H1 (cell line): ENCODE measurements at regions not wholly inside any gene's neighbourhood (a gene's known extent, or its start where the extent isn't known, plus 50 kb on each side); places are given as distances from the start of the nearest gene placed in this dataset.

ENCODE experiments used
- CTCF ChIA-PET: fragments of 300-600 bp; sonication (Branson Sonifier 250); formaldehyde crosslinking; loops from one replicate; lab custom pipeline; 2021; ENCODE audit not compliant: partially characterized antibody; lab: Charles Lee
- POLR2A ChIA-PET: fragments of 300-600 bp; sonication (Branson Sonifier 250); formaldehyde crosslinking; loops from one replicate; lab custom pipeline; 2021; ENCODE audit warnings: inconsistent platforms; ENCODE audit not compliant: partially characterized antibody; lab: Charles Lee
- DNase-seq, 2 experiments: peaks; one replicate each; pipeline versions ENCODE4 v3.0.0 to v3.0.0-alpha.2; 2010 to 2022; ENCODE audit warnings: low spot score in 2 of 2, low read depth in 1 of 2, mixed read lengths in 1 of 2
- FAIRE-seq: peaks from 2 replicates; lab custom pipeline; 2011; peaks lifted over from hg19 to GRCh38; lab: Jason Lieb, UNC
- H2AFZ ChIP-seq: 2 replicates; pipeline ENCODE4 v1.8.1; 2012; ENCODE audit warnings: low read length, inconsistent platforms
- H2AK5ac ChIP-seq: 2 replicates; pipeline ENCODE4 v1.6.1; 2013; ENCODE audit warnings: low read depth, low read length
- H2BK120ac ChIP-seq: replicated peaks from 2 replicates; pipeline ENCODE3; 2013; ENCODE audit warnings: low read depth, low read length, inconsistent platforms
- H2BK12ac ChIP-seq: 2 replicates; pipeline ENCODE4 v1.6.1; 2013; ENCODE audit warnings: low read depth, low read length
- H2BK15ac ChIP-seq: 2 replicates; pipeline ENCODE4 v1.6.1; 2013; ENCODE audit warnings: low read length
- H2BK20ac ChIP-seq: 2 replicates; pipeline ENCODE4 v1.6.1; 2013; ENCODE audit warnings: low read length
- H2BK5ac ChIP-seq: 2 replicates; pipeline ENCODE4 v1.6.1; 2013; ENCODE audit warnings: low read depth, low read length
- H3K14ac ChIP-seq: 2 replicates; pipeline ENCODE4 v1.6.1; 2013; ENCODE audit warnings: inconsistent platforms; ENCODE audit not compliant: insufficient read length
- H3K18ac ChIP-seq: 2 replicates; pipeline ENCODE4 v1.6.1; 2013; ENCODE audit warnings: low read length; ENCODE audit errors: extremely low read depth
- H3K23ac ChIP-seq: 2 replicates; pipeline ENCODE4 v1.6.1; 2013; ENCODE audit warnings: inconsistent platforms; ENCODE audit not compliant: insufficient read length
- H3K23me2 ChIP-seq: 2 replicates; pipeline ENCODE4 v1.6.1; 2013; ENCODE audit warnings: low read depth, low read length
- H3K27ac ChIP-seq: 2 replicates; pipeline ENCODE4 v1.6.1; 2011; ENCODE audit warnings: low read depth, low read length, inconsistent platforms
- H3K27me3 ChIP-seq, 4 experiments: replicated peaks in 1 of 4; 1 replicate in 1 of 4; 2 replicates in 3 of 4; pipeline versions ENCODE4 v1.6.1 to v1.8.1; 2011 to 2013; ENCODE audit warnings: low read length in 3 of 4, mild to moderate bottlenecking in 3 of 4, inconsistent platforms in 2 of 4, mixed read lengths in 2 of 4, moderate library complexity in 1 of 4; ENCODE audit not compliant: control insufficient read depth in 3 of 4, insufficient read depth in 3 of 4; ENCODE audit errors: extremely low read depth in 1 of 4
- H3K36me3 ChIP-seq, 4 experiments: 2 replicates each; pipeline versions ENCODE4 v1.6.1 to v1.8.1; 2011 to 2013; ENCODE audit warnings: mild to moderate bottlenecking in 4 of 4, low read length in 3 of 4, moderate library complexity in 2 of 4, control low read depth in 1 of 4, inconsistent platforms in 1 of 4; ENCODE audit not compliant: insufficient read depth in 4 of 4, control insufficient read depth in 2 of 4
- H3K4ac ChIP-seq: replicated peaks from 2 replicates; pipeline ENCODE3; 2013; ENCODE audit warnings: low read length, low read depth, mixed read lengths, inconsistent platforms; ENCODE audit not compliant: insufficient read length
- H3K4me1 ChIP-seq, 4 experiments: replicated peaks in 1 of 4; 1 replicate in 1 of 4; 2 replicates in 3 of 4; pipeline versions ENCODE4 v1.6.1 to v1.8.1; 2011 to 2013; ENCODE audit warnings: low read length in 3 of 4, inconsistent platforms in 2 of 4, mixed read lengths in 1 of 4; ENCODE audit not compliant: insufficient read depth in 4 of 4, control insufficient read depth in 3 of 4
- H3K4me2 ChIP-seq, 2 experiments: 2 replicates each; pipeline versions ENCODE4 v1.6.1 to v1.8.1; 2011 to 2013; ENCODE audit warnings: low read depth in 2 of 2, low read length in 2 of 2, control low read depth in 1 of 2, inconsistent platforms in 1 of 2, mild to moderate bottlenecking in 1 of 2; ENCODE audit not compliant: insufficient read depth in 1 of 2
- H3K4me3 ChIP-seq, 4 experiments: fragments of 200-600, 300-600 bp in 1 of 4; sonication (generic), shearing (Covaris generic), sonication (Bioruptor Twin) in 1 of 4; 2 replicates each; pipeline versions ENCODE4 v1.5.1 to v1.8.1; 2011 to 2016; ENCODE audit warnings: low read length in 4 of 4, low read depth in 3 of 4, control low read depth in 2 of 4, inconsistent platforms in 2 of 4, mild to moderate bottlenecking in 2 of 4, mixed read lengths in 1 of 4, moderate library complexity in 1 of 4; ENCODE audit not compliant: insufficient read depth in 2 of 4; ENCODE audit errors: extremely low read depth in 1 of 4
- H3K56ac ChIP-seq: replicated peaks from 2 replicates; pipeline ENCODE3; 2013; ENCODE audit warnings: low read depth, mild to moderate bottlenecking, mixed read lengths, low read length, inconsistent platforms; ENCODE audit not compliant: insufficient read length
- H3K79me1 ChIP-seq: 2 replicates; pipeline ENCODE4 v1.6.1; 2013; ENCODE audit warnings: low read depth, low read length, control low read depth
- H3K79me2 ChIP-seq, 2 experiments: 2 replicates each; pipeline versions ENCODE4 v1.6.1 to v1.8.1; 2012 to 2013; ENCODE audit warnings: low read length in 2 of 2, mild to moderate bottlenecking in 2 of 2, inconsistent platforms in 1 of 2; ENCODE audit not compliant: insufficient read depth in 2 of 2, control insufficient read depth in 1 of 2
- H3K9ac ChIP-seq, 4 experiments: replicated peaks in 1 of 4; 1 replicate in 1 of 4; 2 replicates in 3 of 4; pipeline versions ENCODE4 v1.6.1 to v1.8.1; 2011 to 2013; ENCODE audit warnings: low read depth in 3 of 4, low read length in 3 of 4, control low read depth in 2 of 4, mild to moderate bottlenecking in 2 of 4, moderate library complexity in 2 of 4, inconsistent platforms in 1 of 4; ENCODE audit errors: extremely low read depth in 1 of 4
- H3K9me3 ChIP-seq, 2 experiments: 2 replicates each; pipeline versions ENCODE4 v1.6.1 to v1.8.1; 2012 to 2013; ENCODE audit warnings: mild to moderate bottlenecking in 2 of 2, moderate library complexity in 2 of 2, control low read depth in 1 of 2, inconsistent platforms in 1 of 2, low read depth in 1 of 2, low read length in 1 of 2, mixed read lengths in 1 of 2; ENCODE audit not compliant: insufficient read depth in 2 of 2
- H4K20me1 ChIP-seq, 2 experiments: replicated peaks in 1 of 2; 2 replicates each; pipeline versions ENCODE3 to v1.8.1; 2011 to 2013; ENCODE audit warnings: inconsistent platforms in 2 of 2, low read length in 2 of 2, mild to moderate bottlenecking in 1 of 2; ENCODE audit not compliant: insufficient read depth in 2 of 2, control insufficient read depth in 1 of 2
- H4K5ac ChIP-seq: 2 replicates; pipeline ENCODE4 v1.6.1; 2013; ENCODE audit warnings: low read length, low read depth, mixed read lengths, inconsistent platforms; ENCODE audit not compliant: insufficient read length
- H4K8ac ChIP-seq: 2 replicates; pipeline ENCODE4 v1.8.0; 2013; ENCODE audit warnings: mild to moderate bottlenecking, moderate library complexity, low read length, inconsistent platforms; ENCODE audit not compliant: insufficient read depth; ENCODE audit errors: extremely low read depth
- H4K91ac ChIP-seq: replicated peaks from 2 replicates; pipeline ENCODE3; 2013; ENCODE audit warnings: low read length, mixed read lengths, inconsistent platforms; ENCODE audit not compliant: insufficient read length
- CTBP2 ChIP-seq: IDR thresholded peaks from 2 replicates; pipeline ENCODE4 v1.7.0; 2011; ENCODE audit warnings: borderline replicate concordance, mild to moderate bottlenecking, moderate library complexity, mixed read lengths, low read length; ENCODE audit not compliant: insufficient read depth, insufficient read length
- HDAC2 ChIP-seq, 2 experiments: fragments of 300-600 bp in 1 of 2; sonication (generic) in 1 of 2; IDR thresholded peaks; 2 replicates each; pipeline ENCODE4 v1.6.1; 2011 to 2012; ENCODE audit warnings: low read depth in 2 of 2, low read length in 2 of 2, mild to moderate bottlenecking in 2 of 2, moderate library complexity in 2 of 2, borderline replicate concordance in 1 of 2, inconsistent platforms in 1 of 2
- POLR2A ChIP-seq, 2 experiments: IDR thresholded peaks; 1 replicate in 1 of 2; 2 replicates in 1 of 2; pipeline ENCODE4 v1.6.1; 2011; ENCODE audit warnings: low read depth in 2 of 2, low read length in 2 of 2, mild to moderate bottlenecking in 2 of 2; ENCODE audit errors: control extremely low read depth in 1 of 2
- RBBP5 ChIP-seq: IDR thresholded peaks from 2 replicates; pipeline ENCODE4 v1.7.1; 2012; ENCODE audit warnings: low read depth, mild to moderate bottlenecking, inconsistent platforms, low read length, moderate library complexity, borderline replicate concordance
- SP1 ChIP-seq: IDR thresholded peaks from 2 replicates; pipeline ENCODE4 v1.6.1; 2011; ENCODE audit warnings: low read depth, low read length
- SP4 ChIP-seq: IDR thresholded peaks from 2 replicates; pipeline ENCODE4 v1.6.1; 2012; ENCODE audit warnings: low read length, inconsistent platforms
- SRF ChIP-seq: IDR thresholded peaks from 2 replicates; pipeline ENCODE4 v1.6.1; 2011; ENCODE audit warnings: mild to moderate bottlenecking, low read depth, low read length, moderate library complexity
- TAF7 ChIP-seq: optimal IDR thresholded peaks from 2 replicates; pipeline ENCODE3; 2011; ENCODE audit warnings: low read depth, mild to moderate bottlenecking, inconsistent platforms, low read length, moderate library complexity, borderline replicate concordance
- WGBS, 2 experiments: shearing (Covaris generic) in 1 of 2; methylation state at CpG; one replicate each; pipeline versions ENCODE4 v1.1.6 to v1.1.7; 2013 to 2015; ENCODE audit warnings: low lambda C conversion rate in 2 of 2, mixed read lengths in 2 of 2, inconsistent platforms in 1 of 2, low coverage in 1 of 2, missing lambda C conversion rate in 1 of 2; ENCODE audit not compliant: insufficient replicate concordance in 2 of 2, insufficient coverage in 1 of 2, insufficient read length in 1 of 2; ENCODE audit errors: extremely low coverage in 1 of 2, missing lambda C conversion rate in 1 of 2; 5-methylcytosine and 5-hydroxymethylcytosine counted together
- TF ChIP-seq, protein P1 (sequence below): IDR thresholded peaks from 2 replicates; pipeline ENCODE4 v1.6.1; 2011; ENCODE audit warnings: low read depth, mild to moderate bottlenecking, low read length; ENCODE audit not compliant: insufficient read depth
- TF ChIP-seq, protein P2 (sequence below): IDR thresholded peaks from 2 replicates; pipeline ENCODE4 v1.6.1; 2012; ENCODE audit warnings: inconsistent platforms

DNA sequence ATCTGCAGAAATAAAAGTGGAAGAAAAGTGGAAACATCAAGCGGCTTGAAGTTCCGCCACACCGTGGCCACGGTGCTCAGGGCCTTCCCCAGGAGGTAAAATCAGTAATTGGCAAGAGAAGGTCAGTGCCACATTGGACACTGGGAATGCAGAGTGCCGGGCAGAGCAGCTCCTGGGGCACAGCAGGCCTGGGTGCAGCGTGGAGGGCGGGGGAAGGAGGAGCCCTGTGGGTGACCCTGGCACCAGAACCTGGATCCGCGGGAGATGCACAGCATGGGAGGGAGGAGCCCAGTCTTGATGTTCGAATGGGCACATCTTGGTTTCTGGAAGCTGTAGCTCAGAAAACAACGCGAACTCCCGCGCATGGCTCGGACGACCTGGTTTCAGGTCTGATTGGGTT is 630.2 kb downstream of the GALR1 start:
- CTCF ChIA-PET, result interaction anchor here (1.7 kb wide), 1 partner anchor 21 kb away, joined by 4 read pairs; no protein-coding TSS in a partner anchor
- 92% methylated on average over 16 of the region's 16 CpGs; no CpG with 5 or more reads in 1 of the 2 experiments for WGBS, 2 experiments

More for the DNA sequence above, 630.2 kb downstream of the GALR1 start:
- H3K23me2 ChIP-seq, result no peaks in the 10 kb centered on the region
- H3K9ac ChIP-seq, result no peak overlapping the region
- H2BK15ac ChIP-seq, result no peak overlapping the region
- H2BK12ac ChIP-seq, result no peak overlapping the region
- H2AK5ac ChIP-seq, result no peak overlapping the region
- H3K27ac ChIP-seq, result no peak overlapping the region
- no peak overlapping the region for H2BK120ac ChIP-seq
- DNase-seq (no peak), FAIRE-seq (no peak)
- H3K23ac ChIP-seq, result no peak overlapping the region
- H3K14ac ChIP-seq, result no peak overlapping the region
- H3K36me3 ChIP-seq, result no peaks in the 10 kb centered on the region
- no peak overlapping the region for H3K4me3 ChIP-seq
- H3K56ac ChIP-seq, result no peak overlapping the region
- no peak overlapping the region for H2BK20ac ChIP-seq
- no peak overlapping the region for H4K91ac ChIP-seq
- no peak overlapping the region for H3K18ac ChIP-seq
- H3K9me3 ChIP-seq, result no peaks in the 10 kb centered on the region
- no peaks in the 10 kb centered on the region for H3K4me1 ChIP-seq
- no peak overlapping the region for H2AFZ ChIP-seq
- no peak overlapping the region for H4K5ac ChIP-seq
- no peak overlapping the region for H3K4me2 ChIP-seq
- H3K79me1 ChIP-seq, result no peaks in the 10 kb centered on the region
- no peak overlapping the region for H2BK5ac ChIP-seq
- H3K4ac ChIP-seq, result no peak overlapping the region
- TF ChIP-seq, protein P1, sequence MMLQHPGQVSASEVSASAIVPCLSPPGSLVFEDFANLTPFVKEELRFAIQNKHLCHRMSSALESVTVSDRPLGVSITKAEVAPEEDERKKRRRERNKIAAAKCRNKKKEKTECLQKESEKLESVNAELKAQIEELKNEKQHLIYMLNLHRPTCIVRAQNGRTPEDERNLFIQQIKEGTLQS, result no peak
- TF ChIP-seq SRF, result no peak
- TF ChIP-seq HDAC2 (IDR thresholded peaks at IDR 0.05; ENCODE audit: borderline replicate concordance in 1 of 2, low read depth in 2 of 2, low read length in 2 of 2), result no peak
- no peak for TF ChIP-seq TAF7
- TF ChIP-seq SP4, result no peak
- TF ChIP-seq, protein P2, sequence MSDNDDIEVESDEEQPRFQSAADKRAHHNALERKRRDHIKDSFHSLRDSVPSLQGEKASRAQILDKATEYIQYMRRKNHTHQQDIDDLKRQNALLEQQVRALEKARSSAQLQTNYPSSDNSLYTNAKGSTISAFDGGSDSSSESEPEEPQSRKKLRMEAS, result no peak
- TF ChIP-seq CTBP2, result no peak
- no peak for TF ChIP-seq POLR2A (IDR thresholded peaks at IDR 0.05; ENCODE audit: control extremely low read depth in 1 of 2, low read depth in 2 of 2, low read length in 2 of 2)
- no peak for TF ChIP-seq RBBP5
- TF ChIP-seq SP1, result no peak
- H4K20me1 ChIP-seq, result no peaks in the 10 kb centered on the region
- H3K79me2 ChIP-seq, result no peaks in the 10 kb centered on the region
- no peaks in the 10 kb centered on the region for H3K27me3 ChIP-seq
- POLR2A ChIA-PET, result no interaction called here
- H4K8ac ChIP-seq, result no peak overlapping the region; the same call in 1 of the 2 replicates
